A673 (cell line): ENCODE measurements at regions not wholly inside any gene's neighbourhood (a gene's known extent, or its start where the extent isn't known, plus 50 kb on each side); places are given as distances from the start of the nearest gene placed in this dataset.

Experiments used
- BruUV-seq: library from RNA; stranded (reverse); fragments of 400-500 nt; replicated peaks from 2 replicates; lab custom pipeline; 2021; lab: Mats Ljungman, UMichigan
- CTCF ChIA-PET: fragments of 300-600 bp; sonication (Branson Sonifier 250); formaldehyde crosslinking; loops from one replicate; lab custom pipeline; 2022; ENCODE audit warnings: antibody characterized with exemption; lab: Charles Lee
- POLR2A ChIA-PET: fragments of 300-600 bp; sonication (Branson Sonifier 250); formaldehyde crosslinking; loops from one replicate; lab custom pipeline; 2022; ENCODE audit warnings: antibody characterized with exemption; ENCODE audit not compliant: low non-redundant PET; lab: Charles Lee
- DNase-seq: peaks from one replicate; pipeline ENCODE4 v3.0.0-alpha.2; 2015; ENCODE audit warnings: low spot score
- H3K27ac ChIP-seq: fragments of 200-600 bp; sonication (generic); 2 replicates; pipeline ENCODE4 v1.5.1; 2016; ENCODE audit warnings: mixed run types, low read depth, mild to moderate bottlenecking, mixed read lengths, antibody characterized with exemption, low read length; ENCODE audit not compliant: poor library complexity, severe bottlenecking
- H3K27me3 ChIP-seq: fragments of 200-600 bp; sonication (generic); replicated peaks from 2 replicates; pipeline ENCODE4 v1.6.1; 2017; ENCODE audit warnings: mixed run types, low read depth, mild to moderate bottlenecking, mixed read lengths, antibody characterized with exemption, low read length; ENCODE audit not compliant: insufficient read depth, poor library complexity
- H3K36me3 ChIP-seq: fragments of 200-600 bp; sonication (generic); 2 replicates; pipeline ENCODE4 v1.6.1; 2016; ENCODE audit warnings: mixed run types, mild to moderate bottlenecking, mixed read lengths, antibody characterized with exemption, low read length; ENCODE audit not compliant: insufficient read depth, poor library complexity, severe bottlenecking
- H3K4me1 ChIP-seq: fragments of 200-600 bp; sonication (generic); 2 replicates; pipeline ENCODE4 v1.6.1; 2017; ENCODE audit warnings: mixed run types, mild to moderate bottlenecking, mixed read lengths, antibody characterized with exemption, low read length; ENCODE audit not compliant: insufficient read depth, poor library complexity, severe bottlenecking
- H3K4me3 ChIP-seq: fragments of 200-600 bp; sonication (generic); 2 replicates; pipeline ENCODE4 v1.5.1; 2016; ENCODE audit warnings: low read depth, mixed run types, mild to moderate bottlenecking, mixed read lengths, low read length; ENCODE audit not compliant: poor library complexity, severe bottlenecking
- H3K9me3 ChIP-seq: fragments of 200-600 bp; sonication (generic); 2 replicates; pipeline ENCODE4 v1.6.1; 2016; ENCODE audit warnings: mixed run types, low read depth, mild to moderate bottlenecking, mixed read lengths, antibody characterized with exemption, low read length; ENCODE audit not compliant: poor library complexity, severe bottlenecking
- CTCF ChIP-seq: fragments of 300-800, 200-600 bp; sonication (generic); conservative IDR thresholded peaks from 2 replicates; pipeline ENCODE4 v1.5.1; 2017; ENCODE audit warnings: low read depth, mild to moderate bottlenecking, antibody characterized with exemption, low read length, moderate library complexity, mixed read lengths
- EZH2 ChIP-seq: fragments of 200-600 bp; sonication (generic); IDR thresholded peaks from 2 replicates; pipeline ENCODE4 v1.6.1; 2017; ENCODE audit warnings: borderline replicate concordance, low read depth, mild to moderate bottlenecking, mixed read lengths, antibody characterized with exemption, low read length; ENCODE audit not compliant: poor library complexity, severe bottlenecking
- intact Hi-C: fragments of 100-400 bp; cut with micrococcal nuclease; formaldehyde crosslinking; loops from one replicate; pipeline ENCODE4 v1.10.0; 2022; ENCODE audit not compliant: unreplicated experiment

DNA sequence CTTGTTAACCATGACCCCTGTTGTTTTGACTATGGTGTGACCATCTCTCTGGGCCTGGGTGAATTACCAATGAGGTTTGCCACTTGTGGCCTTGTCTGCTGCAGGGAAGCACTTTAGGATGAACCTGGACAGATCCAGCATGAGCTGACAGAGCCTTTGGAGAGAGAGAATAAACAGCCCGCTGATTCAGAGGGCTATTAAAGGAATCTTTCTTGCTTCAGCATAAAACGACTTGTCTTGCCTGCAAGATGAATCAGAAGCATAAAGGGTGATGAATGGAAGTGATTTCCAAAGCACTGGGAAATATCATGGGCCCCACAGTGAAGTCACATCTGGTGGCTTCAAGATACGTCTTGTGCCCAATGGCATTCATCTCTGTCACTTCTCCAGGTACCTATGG lies 69.0 kb upstream of the WSCD2 start:
- DNase-seq: no peak
- BruUV-seq: no TSS peak
- intact Hi-C loops: loop anchor here (5.0 kb wide), 1 partner anchor 452 kb away; no protein-coding TSS in a partner anchor
- CTCF ChIA-PET: no interaction called here
- Histone ChIP-seq H3K27ac (no peak overlapping the region), H3K9me3 (no peaks in the 10 kb centered on the region), H3K4me1 (no peaks in the 10 kb centered on the region), H3K4me3 (no peak overlapping the region), H3K27me3 (peaks cover 21% of the 10 kb centered on the region), H3K36me3 (no peaks in the 10 kb centered on the region)
- TF ChIP-seq CTCF: no peak
- no peak for TF ChIP-seq EZH2
- POLR2A ChIA-PET: no interaction called here

DNA sequence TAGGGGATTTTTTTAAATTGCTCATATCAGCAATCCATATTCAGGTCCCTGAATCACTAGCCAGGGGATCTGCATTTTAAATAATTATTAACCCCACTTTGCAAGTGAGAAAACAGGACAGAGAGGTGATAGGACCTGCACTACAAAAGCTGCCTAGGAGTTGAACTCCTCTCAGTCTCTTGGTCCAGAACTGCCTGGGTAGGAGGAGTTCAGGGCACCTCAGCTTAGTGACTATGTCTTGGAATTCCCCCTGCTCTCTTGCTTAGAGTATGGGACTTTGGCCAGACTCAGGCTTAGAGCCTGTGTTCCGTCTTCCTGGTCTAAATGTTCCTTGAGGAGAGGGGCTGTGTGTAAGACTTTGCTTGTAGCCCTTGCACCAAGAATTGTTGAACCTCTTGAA lies 68.2 kb upstream of the WSCD2 start:
- H3K36me3 ChIP-seq: no peaks in the 10 kb centered on the region
- peaks cover 13% of the 10 kb centered on the region for H3K27me3 ChIP-seq
- ChIA-PET CTCF (no interaction called here), POLR2A (no interaction called here)
- no peak for TF ChIP-seq EZH2
- TF ChIP-seq CTCF: no peak
- no peak for DNase-seq
- H3K4me1 ChIP-seq: no peaks in the 10 kb centered on the region
- no peaks in the 10 kb centered on the region for H3K9me3 ChIP-seq
- intact Hi-C loops: loop anchor here (5.0 kb wide), 1 partner anchor 451 kb away; no protein-coding TSS in a partner anchor
- no peak overlapping the region for H3K27ac ChIP-seq
- no TSS peak for BruUV-seq
- H3K4me3 ChIP-seq: no peak overlapping the region

- ChIA-PET POLR2A (no interaction called here), CTCF (interaction anchor here (1.1 kb wide), 1 partner anchor 394 kb away, joined by 3 read pairs; no protein-coding TSS in a partner anchor)
- no peaks in the 10 kb centered on the region for H3K9me3 ChIP-seq
- no peaks in the 10 kb centered on the region for H3K36me3 ChIP-seq
- no peak overlapping the region for H3K27ac ChIP-seq
- H3K4me3 ChIP-seq: no peak overlapping the region
- TF ChIP-seq EZH2 (no peak), CTCF (peak; percentile 72)
- peaks cover 5% of the 10 kb centered on the region for H3K27me3 ChIP-seq
- BruUV-seq: no TSS peak
- no peaks in the 10 kb centered on the region for H3K4me1 ChIP-seq
- DNase-seq: peak; percentile 57
- intact Hi-C loops: loop anchor here (5.0 kb wide), 1 partner anchor 449 kb away; no protein-coding TSS in a partner anchor
Observed at GRCh38 chr12:108063192-108063591, 65.9 kb upstream of the WSCD2 start.
